NCI-H1417 treated with DMSO at 0.1 percent for 48 hours (cell line): ENCODE measurements at regions not wholly inside any gene's neighbourhood (a gene's known extent, or its start where the extent isn't known, plus 50 kb on each side); places are given as distances from the start of the nearest gene placed in this dataset.

ENCODE experiments used
- DNase-seq: peaks from one replicate; lab custom pipeline; 2025; lab: John Stamatoyannopoulos, UW

DNA sequence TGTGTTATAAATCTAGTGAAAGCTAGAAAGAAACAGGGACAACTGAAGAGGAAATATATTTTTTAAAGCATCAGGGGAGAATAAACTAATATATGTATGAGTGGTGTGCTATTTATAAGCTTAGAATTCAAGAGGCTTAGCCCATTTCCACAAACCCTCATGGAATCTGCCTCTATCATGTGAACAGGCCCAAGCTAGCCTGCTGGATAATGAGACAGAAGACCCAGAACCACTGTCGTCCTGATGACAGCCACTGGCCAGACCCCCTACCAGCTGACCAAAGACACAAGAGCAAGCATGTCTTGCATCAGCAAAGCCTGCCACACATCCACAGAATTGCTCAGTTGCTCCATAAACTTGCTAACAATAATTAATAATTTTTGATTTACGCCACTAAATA is 382.3 kb upstream of the NXPH2 start:
- DNase-seq = no peak

DNA sequence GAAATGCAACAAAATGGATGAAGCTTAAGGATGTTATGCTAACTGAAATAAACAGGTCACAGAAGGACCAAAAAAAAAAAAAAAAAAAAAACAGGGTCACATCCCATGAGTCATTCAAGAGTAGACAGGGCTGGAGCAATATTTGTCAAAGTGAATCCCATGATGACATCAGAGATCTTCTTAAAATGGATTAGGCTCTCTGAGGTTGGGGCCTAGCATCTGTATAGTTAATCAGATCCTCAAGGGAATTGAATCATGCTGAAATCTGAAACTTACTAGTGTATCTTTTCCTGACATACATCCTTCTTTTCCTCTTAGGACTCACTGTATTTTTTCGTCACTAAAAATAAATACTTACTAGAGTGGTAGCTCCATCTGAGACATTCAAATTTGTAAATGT is 380.6 kb upstream of the NXPH2 start:
- DNase-seq = no peak

DNA sequence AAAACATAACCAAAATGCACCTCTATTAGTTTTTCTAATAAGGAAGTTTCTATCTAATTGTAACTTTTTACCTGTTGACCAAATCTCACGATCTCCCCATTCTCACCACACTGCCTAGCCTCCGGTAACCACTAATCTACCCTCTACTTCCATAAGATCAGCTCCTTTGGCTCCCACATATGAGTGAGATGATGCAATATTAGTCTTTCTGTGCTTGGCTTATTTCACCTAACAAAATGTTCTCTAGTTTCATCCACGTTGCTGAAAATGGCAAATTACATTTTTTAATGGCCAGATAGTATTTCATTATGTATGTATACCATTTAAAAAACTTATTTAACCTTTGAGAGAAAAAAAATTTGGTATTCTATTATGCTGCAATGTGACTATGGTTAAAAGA is 379.0 kb upstream of the NXPH2 start:
- DNase-seq = no peak

DNA sequence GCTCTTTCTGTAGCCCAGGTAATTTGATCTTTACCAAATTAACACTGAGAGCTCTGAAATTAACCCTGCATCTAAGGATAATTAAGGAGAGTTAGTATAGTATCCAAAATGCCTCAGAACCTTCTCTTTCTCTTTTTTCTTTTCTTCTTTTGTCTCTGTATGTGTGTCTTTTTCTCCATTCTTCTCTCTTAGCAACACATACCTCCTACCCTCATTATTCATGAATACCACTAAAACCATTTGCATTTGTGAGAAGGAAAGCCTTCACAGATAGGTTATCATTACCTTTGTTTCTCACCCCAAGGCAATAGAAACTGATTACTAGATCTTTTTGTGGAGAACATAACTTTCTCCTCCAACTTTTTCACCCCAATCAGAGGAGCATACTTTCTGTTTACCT is 376.5 kb upstream of the NXPH2 start:
- DNase-seq = no peak

DNA sequence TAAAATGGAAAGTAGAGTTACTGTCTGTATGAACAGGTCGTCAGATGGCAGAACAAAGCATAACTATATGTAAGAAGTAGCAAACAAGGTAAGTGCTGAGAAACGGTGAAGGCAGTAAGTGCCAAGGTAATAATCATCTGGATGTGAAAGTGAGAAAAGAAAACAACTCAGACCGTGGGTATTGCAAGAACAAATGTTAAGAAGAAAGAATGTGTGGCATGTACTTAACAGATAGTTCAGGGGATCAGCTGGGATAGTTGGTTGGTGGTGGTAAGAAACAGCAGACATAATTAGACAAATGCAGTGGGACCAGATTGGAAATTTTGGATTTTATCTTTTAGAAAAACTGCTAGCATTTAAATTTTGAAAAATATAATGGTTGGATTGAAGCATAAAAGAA is 375.8 kb upstream of the NXPH2 start:
- no peak for DNase-seq

DNA sequence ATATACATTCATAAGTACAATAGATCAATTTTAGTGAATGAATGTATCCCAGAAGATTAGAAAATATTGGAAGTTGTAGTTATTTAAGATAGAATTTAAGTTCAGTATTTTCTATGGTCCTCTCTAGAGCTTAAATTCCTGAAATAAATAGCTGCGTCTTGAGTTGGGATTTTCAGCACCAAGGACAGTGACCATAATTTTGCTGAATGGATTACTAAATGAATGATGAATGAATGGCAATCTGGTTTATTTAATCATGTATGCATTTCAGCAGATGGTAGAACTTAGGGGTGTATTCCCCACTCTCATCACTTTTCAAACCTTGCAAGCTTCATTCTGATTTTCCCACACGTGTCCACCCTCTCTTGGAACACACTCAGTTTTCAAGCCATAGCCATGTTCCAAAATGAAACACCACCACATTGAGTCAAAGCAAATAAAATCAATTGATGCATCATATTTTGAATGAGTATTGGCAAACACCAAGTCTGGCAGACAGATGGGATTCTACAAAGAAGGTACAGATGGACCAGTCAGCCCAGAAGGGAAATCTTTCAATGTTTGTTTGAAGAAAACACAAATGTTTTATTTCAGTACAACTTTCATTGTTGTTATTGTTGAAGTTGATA is 362.2 kb upstream of the NXPH2 start:
- no peak for DNase-seq

DNA sequence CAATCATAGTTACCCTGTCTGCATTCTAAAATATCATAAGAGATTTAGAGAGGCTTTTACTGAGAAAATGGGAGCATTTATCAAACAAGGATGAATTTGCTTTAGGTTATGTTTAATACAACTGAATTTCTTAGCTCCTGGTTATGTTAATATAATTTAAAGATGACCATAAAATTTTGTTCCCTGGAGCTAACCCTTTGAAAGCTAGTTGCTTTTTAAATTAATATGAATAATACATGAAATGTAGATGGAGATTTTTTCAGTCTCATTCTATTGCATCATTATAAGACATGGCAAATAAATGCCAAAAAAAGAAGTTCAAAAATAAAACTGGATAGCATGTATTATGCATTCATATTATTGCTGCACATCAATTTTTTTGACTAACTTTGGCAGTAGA is 344.1 kb upstream of the NXPH2 start:
- no peak for DNase-seq

DNA sequence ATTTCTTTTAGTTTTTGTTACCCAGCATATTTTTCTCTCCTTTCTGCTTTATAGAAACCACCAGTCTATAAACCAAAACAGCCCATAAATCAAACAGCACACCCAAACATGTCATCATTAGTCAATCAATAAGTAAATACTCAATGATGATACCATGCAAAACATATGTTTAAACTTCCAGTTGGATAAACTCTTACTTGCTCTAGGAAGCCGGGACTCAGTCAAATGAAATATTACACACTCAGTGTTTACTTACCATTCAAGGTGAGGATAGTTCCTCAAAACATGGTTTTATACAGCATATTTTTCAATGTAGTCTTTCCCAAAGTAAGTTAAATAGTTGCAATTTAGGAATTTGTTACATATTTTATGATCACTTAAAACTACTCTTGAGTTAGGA is 343.6 kb upstream of the NXPH2 start:
- no peak for DNase-seq

DNA sequence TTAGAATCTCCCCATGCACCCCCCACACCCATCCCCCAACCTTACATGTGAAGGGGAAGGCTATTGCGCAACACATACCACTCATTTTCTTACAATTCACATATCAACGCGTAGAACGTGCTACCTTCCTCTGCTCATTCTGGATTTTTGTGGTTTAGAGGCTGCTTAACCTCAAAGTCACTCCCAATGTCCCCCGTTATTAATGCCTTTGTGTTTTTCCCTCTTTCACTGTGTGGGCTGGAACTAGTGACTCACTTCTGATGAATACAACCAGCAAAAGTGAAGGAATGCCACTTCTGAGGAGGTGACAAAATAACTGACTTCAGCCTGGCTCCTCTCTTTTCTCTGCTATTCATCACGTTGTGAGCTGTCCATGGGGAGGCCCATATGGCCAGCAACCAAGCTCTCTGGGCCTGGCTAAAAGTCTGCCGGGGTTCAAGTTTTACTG is 342.5 kb upstream of the NXPH2 start:
- DNase-seq = no peak

DNA sequence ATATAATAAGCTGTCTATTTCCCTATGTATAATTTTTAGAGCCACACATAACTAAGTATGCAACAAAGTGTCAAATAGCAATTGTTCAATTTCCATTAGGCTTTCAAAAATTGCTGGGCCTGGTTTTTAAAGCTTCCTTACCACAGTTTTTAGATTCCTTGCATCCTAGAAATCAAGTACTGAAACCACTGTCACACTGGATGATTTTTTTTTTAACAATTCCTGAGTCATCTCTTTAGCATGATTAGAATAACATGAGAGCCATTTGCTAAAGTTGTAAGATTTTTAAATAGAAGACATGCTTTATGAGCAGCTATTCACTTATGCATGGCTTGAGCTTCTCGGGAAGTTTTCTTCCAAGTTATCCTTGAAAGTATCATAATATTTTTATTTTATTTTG is 319.5 kb upstream of the NXPH2 start:
- no peak for DNase-seq

DNA sequence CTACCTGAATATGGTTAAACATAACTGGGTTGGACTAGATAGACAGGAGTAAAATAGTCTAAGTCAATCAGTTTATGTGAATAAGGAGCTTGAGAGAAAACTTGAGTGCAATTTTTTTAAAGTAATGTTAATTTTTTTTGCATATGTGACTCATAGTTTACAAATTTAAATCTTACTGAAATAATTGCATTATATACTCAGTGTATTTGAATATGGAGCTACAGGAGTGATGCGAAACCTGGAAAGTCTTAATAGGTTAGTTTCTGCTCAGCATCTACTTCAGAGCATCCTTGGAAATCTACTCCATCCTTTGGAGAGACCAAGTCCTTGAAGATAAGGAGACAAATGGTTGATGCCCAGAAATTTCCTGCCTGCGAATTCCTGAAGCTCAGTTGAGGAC is 318.8 kb upstream of the NXPH2 start:
- no peak for DNase-seq

DNA sequence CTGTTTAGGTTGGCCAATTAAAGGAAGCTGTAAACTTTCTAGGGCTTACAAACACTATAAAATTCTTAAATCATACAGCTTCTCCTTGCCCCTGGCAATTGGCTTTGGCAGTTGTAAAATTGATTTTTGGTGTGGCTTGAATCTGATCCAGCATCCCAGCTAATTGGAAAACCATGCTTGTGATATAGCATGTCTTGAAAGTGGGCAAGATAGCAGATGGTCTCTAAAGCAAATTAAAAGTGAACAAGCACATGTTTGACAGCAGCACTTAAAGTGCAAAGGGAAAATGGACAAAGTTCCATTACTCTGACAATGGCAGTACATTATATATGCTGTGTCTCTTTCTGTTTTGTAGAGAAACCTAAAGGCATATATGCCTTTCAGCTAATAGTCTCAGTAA is 302.9 kb upstream of the NXPH2 start:
- no peak for DNase-seq

DNA sequence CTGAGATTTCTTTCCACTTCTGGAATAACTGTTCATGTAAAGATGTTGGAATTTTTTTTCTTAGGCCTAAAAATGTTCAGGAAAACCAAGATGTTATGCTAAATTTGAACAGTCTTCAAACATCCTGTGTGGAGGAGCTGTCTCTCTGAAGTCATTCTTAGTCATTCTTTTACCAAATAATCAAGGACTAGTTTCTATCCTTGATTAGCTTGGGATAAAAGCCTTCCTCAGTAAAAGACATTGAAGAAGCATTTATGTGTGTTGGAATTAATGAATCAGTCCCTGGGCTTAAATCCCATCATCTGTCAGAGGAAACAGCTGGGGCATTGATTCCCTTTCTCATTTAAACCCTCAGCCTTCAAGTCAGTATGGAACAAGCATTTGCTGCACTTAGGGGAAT is 300.1 kb upstream of the NXPH2 start:
- DNase-seq = no peak

DNA sequence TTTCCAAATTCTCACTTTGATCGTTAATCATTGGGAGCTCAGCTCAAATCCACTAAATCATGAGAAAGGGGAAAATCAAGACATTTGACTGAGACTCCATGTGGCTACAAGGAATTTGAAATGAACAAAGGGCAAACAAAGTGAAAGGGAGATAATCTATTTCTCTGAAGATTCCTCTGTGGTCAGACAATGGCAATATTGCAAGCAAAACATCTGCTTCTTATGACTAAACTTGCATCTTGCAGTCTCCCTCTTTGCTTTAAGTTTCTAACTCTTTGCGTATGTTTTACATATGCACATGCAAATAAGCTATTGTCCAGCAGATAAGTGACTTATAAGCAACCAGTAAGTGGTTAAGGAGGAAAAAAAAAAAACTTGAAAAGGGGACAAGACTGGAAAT is 299.1 kb upstream of the NXPH2 start:
- no peak for DNase-seq

DNA sequence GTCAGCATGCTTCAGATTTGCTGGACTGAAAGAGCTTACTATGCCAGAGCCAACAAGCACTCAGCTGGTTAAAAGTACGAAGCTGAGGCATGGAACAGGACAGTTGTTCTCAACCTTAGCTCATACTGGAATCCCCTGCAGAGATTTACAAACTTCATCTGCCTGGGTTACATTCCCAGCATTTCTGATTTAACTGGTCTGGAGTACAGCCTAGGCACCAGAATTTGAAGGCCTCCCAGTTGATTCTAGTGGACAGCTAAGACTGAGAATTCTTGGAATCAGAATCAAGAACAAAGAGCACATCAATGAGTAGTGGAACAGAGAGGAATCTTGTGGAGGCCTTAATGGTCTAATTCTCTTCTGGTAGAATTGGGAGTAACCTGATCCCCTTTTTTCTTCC is 298.2 kb upstream of the NXPH2 start:
- DNase-seq = no peak

DNA sequence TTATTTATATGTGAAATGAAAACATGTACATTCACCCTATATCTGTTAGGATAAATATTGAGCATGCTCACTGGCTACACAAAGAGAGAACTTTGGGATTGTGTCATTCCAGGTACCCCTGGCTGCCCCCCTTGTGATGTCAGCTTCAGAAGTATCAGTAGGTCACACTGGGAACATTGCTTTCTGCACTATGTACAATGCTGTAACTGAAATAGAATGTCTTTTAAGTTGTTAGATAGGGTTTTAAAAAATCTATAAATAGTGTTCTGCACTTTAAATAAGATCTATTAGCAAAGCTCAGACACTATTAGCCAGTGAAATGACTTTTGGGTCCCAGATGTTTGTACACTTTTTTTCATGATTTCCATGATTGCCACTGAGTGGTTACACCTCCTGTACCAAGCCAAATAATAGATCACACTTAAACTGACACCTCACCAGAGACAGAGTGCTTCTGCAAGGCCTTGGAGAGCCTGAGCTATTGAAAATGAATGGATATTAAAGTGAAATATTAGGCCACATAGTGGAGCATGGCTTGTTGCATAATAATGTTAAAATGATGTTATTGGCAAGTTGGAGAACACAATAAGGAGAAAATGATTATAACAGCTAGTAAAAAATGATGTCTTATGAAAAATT is 297.0 kb upstream of the NXPH2 start:
- DNase-seq = no peak

DNA sequence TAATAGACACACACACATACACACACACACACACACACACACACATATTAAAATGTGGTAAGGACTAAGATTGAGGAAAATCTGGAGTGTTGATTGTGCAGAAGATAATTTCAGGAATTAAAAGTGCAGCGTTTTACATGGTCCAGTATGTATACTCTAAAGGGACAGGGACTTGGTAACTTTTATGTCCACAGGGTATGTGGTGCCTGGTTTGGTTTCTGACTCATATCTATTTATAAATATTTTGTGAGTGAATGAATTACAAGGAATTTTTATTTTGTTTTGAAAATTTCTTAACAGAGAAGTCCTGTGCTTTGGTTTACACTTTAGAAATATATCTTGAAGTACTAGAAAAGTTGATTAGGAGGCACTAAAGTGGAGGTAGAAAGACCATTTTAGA is 287.7 kb upstream of the NXPH2 start:
- DNase-seq = no peak

DNA sequence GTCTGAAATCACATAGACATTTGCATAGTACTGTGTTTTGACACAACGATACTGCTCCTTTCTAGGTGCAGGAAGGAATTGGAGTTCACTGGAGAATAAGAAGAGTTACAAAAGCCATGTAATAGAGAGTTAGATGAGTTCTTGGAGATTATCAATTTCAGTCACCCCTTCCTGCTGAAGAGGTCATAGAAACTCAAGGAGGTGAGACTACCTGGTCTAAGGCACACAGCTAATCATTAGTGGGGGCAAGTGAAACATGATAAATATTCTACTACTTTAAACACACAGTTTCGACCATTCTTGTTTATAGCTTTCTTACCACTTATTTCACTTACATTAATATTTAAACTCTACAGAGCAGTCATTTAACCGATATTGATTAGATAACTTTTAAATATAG is 286.9 kb upstream of the NXPH2 start:
- DNase-seq = no peak

DNA sequence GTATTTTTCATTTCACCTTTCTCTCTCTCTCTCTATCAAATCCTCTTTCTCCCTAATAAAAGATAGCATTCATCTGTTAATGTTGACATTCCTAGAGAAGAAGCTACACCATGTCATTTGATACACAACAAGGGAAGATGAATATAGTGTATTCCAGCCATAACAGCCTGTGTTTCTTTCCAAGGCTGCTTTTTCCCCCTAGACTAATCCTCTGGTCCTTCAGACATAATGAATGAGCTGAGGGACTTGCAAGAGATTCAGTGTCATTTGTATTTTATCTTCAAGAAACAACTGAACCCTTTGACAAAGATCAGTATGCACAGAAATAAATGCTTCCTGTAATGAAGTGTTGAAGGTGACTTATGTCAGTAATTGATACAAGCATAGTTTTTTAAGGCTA is 284.0 kb upstream of the NXPH2 start:
- no peak for DNase-seq

DNA sequence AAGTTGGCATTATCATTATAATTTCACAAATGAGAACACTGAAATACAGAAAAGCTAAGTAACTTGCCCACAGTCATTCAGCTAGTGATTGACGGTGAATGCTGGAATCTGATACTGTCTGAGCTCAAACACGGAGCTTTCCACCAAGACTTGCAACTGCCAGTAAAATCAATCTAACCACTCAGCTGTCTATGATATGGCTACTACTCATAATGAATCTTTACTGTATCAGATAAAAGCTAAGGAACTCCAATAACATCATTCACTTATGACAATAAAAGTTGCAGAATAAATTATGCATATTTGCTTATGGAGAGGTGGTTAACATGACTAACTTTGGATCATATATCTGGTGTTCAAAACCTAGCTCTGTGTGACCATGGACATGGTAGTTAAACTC is 279.4 kb upstream of the NXPH2 start:
- no peak for DNase-seq

DNA sequence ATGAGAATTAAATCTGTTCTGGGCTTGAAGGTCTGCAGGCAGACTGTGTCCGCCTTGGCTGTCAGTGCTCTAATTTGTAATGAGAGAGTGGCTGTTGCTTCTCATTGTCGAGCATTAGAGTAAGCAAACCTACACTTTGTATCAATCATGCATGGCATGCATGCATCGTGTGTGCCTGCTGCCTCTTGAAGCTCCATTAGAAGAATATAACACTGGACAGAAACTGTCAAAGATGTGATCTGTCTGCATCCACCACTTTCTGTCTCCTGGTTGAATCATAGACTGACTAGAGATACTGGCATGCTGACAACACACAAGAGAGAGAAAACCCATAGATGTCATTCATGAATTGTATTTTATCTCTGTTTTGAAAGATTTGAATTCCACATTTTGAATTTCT is 275.0 kb upstream of the NXPH2 start:
- no peak for DNase-seq

DNA sequence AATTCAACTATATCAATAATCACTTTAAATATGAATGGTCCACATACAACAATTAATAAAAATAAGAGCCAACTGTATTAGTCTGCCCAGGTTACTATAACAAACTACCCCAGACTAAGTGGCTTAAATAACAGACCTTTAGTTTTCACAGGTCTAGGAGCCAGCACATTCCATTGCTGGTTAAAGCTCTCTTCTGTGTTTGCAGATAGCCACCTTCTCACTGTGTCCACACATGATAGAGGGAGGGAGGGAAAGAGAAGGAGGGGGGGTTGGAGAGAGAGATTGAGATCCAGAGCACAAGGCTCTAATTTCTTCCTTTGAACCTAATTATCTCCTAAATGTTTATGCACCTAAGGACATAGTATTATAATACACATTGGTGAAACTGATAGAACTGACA is 267.8 kb upstream of the NXPH2 start:
- DNase-seq = no peak

DNA sequence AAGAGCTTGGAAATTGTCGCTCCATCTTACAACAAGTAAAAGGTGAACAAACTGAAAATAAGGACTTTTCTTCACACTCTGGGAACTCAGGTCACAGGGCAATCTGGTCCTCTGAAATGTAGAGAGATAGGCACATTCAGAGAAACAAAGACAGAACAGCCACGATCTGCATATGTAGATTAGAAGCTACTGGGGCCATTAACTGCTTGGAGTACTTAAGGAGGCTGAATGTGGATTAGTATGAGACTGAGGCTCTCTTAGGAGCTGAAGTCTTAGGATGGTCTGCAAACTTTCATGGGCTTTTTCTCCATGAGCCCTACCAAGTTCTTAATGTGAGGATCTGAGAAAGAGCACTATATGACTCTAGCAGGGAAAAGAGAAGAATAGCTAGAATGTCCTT is 265.3 kb upstream of the NXPH2 start:
- no peak for DNase-seq

DNA sequence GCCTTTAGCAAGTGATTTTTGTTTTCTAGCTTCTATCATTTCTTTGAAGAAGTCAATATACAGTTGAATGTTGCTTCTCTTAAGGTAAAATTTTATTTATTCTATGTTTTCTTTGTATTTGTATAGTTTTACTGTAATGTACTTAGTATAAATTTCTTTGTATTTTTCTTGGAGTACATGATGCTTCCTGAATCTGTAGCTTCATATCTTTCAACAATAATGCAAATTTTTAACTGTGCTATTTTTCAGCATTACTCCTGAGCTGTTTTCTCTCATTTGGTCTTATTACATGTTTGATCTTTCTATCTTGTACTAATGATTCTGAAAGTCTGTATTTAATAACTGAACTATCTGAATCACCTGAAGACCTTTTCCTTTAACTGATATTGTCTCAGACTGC is 253.9 kb upstream of the NXPH2 start:
- DNase-seq = no peak
